ENCODE measurements at regions not wholly inside any gene's neighbourhood (a gene's known extent, or its start where the extent isn't known, plus 50 kb on each side); places are given as distances from the start of the nearest gene placed in this dataset.

DNA sequence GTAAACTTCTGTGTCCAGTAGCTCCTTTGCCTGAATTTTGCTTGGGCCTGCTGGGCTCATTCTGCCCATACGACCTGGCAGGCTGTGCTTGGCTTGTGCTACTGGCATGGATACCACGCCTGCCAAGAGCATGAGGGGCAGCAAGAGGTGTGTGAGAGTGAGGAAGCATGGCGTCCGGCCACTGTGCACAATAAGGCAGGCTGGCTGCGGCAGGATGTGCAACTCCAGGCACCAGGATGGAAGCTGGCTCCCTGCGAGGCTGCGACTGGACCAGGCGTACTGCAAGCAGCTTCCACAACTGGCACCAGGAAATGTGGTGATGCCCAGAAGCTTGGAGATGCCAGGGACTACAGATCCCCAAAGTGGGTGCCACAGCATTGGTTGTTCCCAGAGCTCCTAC, 709.3 kb downstream of the PCDH18 start:
- intact Hi-C loops (cut with DNase I) = no loop called here
- 60% methylated on average over 4 of the region's 8 CpGs for WGBS (ENCODE audit: insufficient coverage, low coverage, low lambda C conversion rate, missing lambda C conversion rate)
- Histone ChIP-seq H3K27me3 (no peaks in the 10 kb centered on the region), H3K36me3 (no peaks in the 10 kb centered on the region), H3K27ac (no peak overlapping the region), H3K4me1 (no peaks in the 10 kb centered on the region), H3K4me3 (no peak overlapping the region), H3K9me3 (no peaks in the 10 kb centered on the region)
- TF ChIP-seq, protein P1, sequence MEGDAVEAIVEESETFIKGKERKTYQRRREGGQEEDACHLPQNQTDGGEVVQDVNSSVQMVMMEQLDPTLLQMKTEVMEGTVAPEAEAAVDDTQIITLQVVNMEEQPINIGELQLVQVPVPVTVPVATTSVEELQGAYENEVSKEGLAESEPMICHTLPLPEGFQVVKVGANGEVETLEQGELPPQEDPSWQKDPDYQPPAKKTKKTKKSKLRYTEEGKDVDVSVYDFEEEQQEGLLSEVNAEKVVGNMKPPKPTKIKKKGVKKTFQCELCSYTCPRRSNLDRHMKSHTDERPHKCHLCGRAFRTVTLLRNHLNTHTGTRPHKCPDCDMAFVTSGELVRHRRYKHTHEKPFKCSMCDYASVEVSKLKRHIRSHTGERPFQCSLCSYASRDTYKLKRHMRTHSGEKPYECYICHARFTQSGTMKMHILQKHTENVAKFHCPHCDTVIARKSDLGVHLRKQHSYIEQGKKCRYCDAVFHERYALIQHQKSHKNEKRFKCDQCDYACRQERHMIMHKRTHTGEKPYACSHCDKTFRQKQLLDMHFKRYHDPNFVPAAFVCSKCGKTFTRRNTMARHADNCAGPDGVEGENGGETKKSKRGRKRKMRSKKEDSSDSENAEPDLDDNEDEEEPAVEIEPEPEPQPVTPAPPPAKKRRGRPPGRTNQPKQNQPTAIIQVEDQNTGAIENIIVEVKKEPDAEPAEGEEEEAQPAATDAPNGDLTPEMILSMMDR (IDR thresholded peaks at IDR 0.05) = no peak
- no peak for TF ChIP-seq POLR2A (IDR thresholded peaks at IDR 0.05)
- DNase-seq = peak in 1 of 3 donors; percentile 46
- ATAC-seq = peak in 1 of 4 donors; percentile 24

DNA sequence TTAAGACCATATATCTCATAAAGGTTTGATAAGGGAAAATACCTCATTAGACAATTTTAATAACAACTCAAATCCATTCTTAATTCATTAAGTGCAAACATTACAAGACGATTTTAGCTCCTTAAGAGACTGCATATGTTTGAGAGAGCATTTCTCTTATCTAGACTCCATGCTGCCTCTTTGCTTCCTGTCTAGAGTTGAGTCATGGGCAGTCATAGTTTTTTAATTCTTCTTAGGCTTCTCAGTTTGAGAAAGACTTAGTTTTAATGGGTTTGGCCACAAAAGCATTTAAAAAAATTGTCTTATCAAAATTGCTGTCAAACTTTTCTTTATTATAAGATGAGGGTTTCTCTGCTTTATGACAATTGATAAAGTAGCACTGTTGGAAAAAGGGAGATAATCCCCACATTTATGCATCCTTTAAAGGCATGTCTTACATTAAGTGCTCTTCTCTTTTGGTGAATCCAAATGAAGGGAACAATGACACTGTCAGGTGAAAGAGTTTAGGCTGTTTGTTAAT, 713.4 kb downstream of the PCDH18 start:
- intact Hi-C loops (cut with DNase I) = no loop called here
- no peaks in the 10 kb centered on the region for H3K9me3 ChIP-seq
- WGBS (ENCODE audit: insufficient coverage, low coverage, low lambda C conversion rate, missing lambda C conversion rate) = 4% methylated on average over 1 of the region's 1 CpG
- no peak overlapping the region for H3K27ac ChIP-seq
- no peak for DNase-seq
- H3K27me3 ChIP-seq = no peaks in the 10 kb centered on the region
- TF ChIP-seq, protein P1 (IDR thresholded peaks at IDR 0.05) = no peak
- TF ChIP-seq POLR2A (IDR thresholded peaks at IDR 0.05) = no peak
- no peaks in the 10 kb centered on the region for H3K4me1 ChIP-seq
- H3K36me3 ChIP-seq = no peaks in the 10 kb centered on the region
- no peak for ATAC-seq
- H3K4me3 ChIP-seq = no peak overlapping the region

DNA sequence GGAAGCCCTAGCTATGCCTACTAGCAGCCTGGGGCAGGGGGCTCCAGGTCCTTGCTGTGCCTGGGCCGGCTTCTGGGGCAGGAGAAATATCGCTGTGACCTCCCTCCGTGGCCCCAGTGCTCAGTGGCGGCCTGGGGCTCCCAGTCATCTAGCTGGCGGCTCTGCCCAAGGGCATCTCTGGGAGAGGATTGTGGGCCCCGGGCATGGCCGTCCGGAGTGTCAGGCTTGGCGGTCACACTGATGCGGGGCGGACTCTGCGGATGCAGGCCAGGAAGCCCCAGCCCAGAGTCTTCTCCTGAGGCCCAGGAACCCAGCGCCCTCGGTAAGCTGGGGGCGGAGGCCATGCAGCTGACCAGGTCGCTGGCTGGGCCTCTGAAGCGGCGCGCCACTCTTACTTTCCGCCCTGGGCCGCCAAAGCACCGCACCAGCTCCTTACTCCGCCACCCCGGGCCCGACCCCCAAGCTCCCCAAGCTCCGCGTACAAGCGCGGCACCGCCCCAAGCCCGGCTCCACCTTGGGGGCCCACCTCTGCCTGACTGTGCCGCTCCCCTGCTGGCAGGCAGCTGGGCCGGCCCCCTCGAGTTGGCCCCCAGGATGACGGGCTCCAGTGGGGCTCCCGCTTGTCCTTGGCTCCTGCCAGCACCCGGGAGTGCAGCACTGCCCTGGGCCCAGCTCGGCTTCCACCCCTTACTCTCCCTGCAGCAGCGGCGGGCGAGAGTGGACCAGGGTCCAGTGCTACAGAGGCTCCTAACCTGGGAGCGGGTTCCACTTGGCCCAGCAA, 720.0 kb downstream of the PCDH18 start:
- no peaks in the 10 kb centered on the region for H3K4me1 ChIP-seq
- intact Hi-C loops (cut with DNase I) = no loop called here
- DNase-seq (no peak), ATAC-seq (peak in 1 of 4 donors; percentile 52)
- H3K9me3 ChIP-seq = no peaks in the 10 kb centered on the region
- TF ChIP-seq, protein P1 (IDR thresholded peaks at IDR 0.05) = no peak
- no peak for TF ChIP-seq POLR2A (IDR thresholded peaks at IDR 0.05)
- WGBS (ENCODE audit: insufficient coverage, low coverage, low lambda C conversion rate, missing lambda C conversion rate) = 95% methylated on average over 7 of the region's 42 CpGs
- H3K27ac ChIP-seq = no peak overlapping the region
- H3K27me3 ChIP-seq = no peaks in the 10 kb centered on the region
- no peaks in the 10 kb centered on the region for H3K36me3 ChIP-seq
- H3K4me3 ChIP-seq = no peak overlapping the region

DNA sequence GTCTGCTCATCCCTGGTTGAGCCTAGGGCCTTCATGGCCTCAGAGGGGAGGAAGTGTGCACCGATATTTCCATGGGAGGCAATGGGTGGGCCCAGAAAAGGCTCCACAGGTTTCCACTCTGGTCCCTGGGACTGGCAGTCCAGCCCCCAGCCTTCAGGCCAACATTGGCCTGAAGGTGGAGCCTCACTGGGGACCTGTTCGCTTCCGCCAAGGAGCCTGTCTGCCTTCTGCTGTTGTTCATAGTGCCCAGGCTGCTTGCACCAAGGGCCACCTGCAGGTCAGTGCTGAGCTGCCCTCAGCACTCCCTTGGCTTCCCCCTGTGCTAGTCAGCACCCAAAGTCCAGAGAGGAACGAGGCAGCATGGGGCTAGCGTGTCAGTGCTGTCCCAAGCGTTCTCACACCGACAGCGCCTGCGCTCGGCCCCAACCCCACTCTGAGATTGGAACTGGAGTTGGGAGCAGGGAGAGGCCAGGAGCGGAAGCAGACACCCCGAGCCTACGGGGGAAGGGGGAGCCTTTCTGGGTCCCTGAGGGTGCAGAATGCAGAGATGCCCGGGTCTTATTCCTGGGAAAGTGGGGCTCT, 720.7 kb downstream of the PCDH18 start:
- Histone ChIP-seq H3K4me1 (no peaks in the 10 kb centered on the region), H3K27ac (no peak overlapping the region), H3K27me3 (no peaks in the 10 kb centered on the region), H3K9me3 (no peaks in the 10 kb centered on the region), H3K4me3 (no peak overlapping the region), H3K36me3 (no peaks in the 10 kb centered on the region)
- ATAC-seq (peak in 1 of 4 donors; percentile 11), DNase-seq (no peak)
- 80% methylated on average over 1 of the region's 14 CpGs for WGBS (ENCODE audit: insufficient coverage, low coverage, low lambda C conversion rate, missing lambda C conversion rate)
- intact Hi-C loops (cut with DNase I) = no loop called here
- TF ChIP-seq POLR2A (IDR thresholded peaks at IDR 0.05) = no peak

DNA sequence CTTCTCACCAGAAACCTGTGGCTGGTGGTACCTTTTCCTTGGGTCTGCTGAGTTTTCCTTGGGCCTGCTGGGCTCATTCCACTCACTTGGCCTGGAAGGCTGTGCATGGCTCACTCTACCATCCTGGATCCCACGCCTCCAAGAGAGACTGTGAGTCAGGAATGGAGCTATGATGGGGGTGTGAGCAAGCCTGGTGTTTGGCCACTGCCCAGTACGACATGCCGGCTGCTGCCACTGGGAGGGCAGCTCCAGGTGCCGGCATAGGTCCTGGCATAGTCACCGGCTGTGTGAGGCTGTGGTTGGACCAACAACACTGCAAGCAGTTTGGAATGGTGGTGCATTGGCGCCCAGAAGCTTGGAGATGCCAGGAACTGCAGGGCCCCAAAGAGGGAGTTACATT, 721.7 kb downstream of the PCDH18 start:
- WGBS (ENCODE audit: insufficient coverage, low coverage, low lambda C conversion rate, missing lambda C conversion rate) = 43% methylated on average over 2 of the region's 6 CpGs

More for the DNA sequence above, 721.7 kb downstream of the PCDH18 start:
- Histone ChIP-seq H3K4me3 (no peak overlapping the region), H3K4me1 (no peaks in the 10 kb centered on the region), H3K27ac (no peak overlapping the region), H3K9me3 (no peaks in the 10 kb centered on the region), H3K27me3 (no peaks in the 10 kb centered on the region), H3K36me3 (no peaks in the 10 kb centered on the region)
- intact Hi-C loops (cut with DNase I) = no loop called here
- no peak for ATAC-seq
- no peak for DNase-seq
- TF ChIP-seq, protein P1 (IDR thresholded peaks at IDR 0.05) = no peak
